ENCODE measurements at regions not wholly inside any gene's neighbourhood (a gene's known extent, or its start where the extent isn't known, plus 50 kb on each side); places are given as distances from the start of the nearest gene placed in this dataset.

- peak; percentile 22 to 35 for TF ChIP-seq CTCF (IDR thresholded peaks at IDR 0.05; ENCODE audit: insufficient read depth in 1 of 2, low read depth in 1 of 2, low read length in 1 of 2, severe bottlenecking in 1 of 2, unreplicated experiment in 1 of 2)
- Histone ChIP-seq H3K9me3 (no peaks in the 10 kb centered on the region), H3K4me1 (peaks cover 6% of the 10 kb centered on the region), H3K36me3 (ENCODE audit: control insufficient read depth, insufficient read depth, low read length) (no peaks in the 10 kb centered on the region), H3K4me3 (ENCODE audit: low read depth, low read length) (no peak overlapping the region), H3K27me3 (replicated peaks; ENCODE audit: control insufficient read depth, insufficient read depth, low read length) (no peaks in the 10 kb centered on the region)
- no peaks in the 10 kb centered on the region for H3K9me3 Mint-ChIP-seq (ENCODE audit: unreplicated experiment)
- no peaks in the 10 kb centered on the region for H3K4me1 Mint-ChIP-seq (ENCODE audit: low read depth, unreplicated experiment)
- intact Hi-C loops (cut with micrococcal nuclease; ENCODE audit: unreplicated experiment), result loop anchor here (1.0 to 10.0 kb wide), 6 partner anchors 38 to 322 kb away; partner anchors contain the start of gene MBNL3
- H3K4me3 Mint-ChIP-seq (ENCODE audit: unreplicated experiment), result no peak overlapping the region
- ChIA-PET POLR2A (no interaction called here), CTCF (interaction anchor here (0.5 to 1.6 kb wide), 10 partner anchors 23 to 338 kb away, joined by 3 to 11 read pairs (median 5); partner anchors contain the start of gene RAP2C)
- H3K27me3 Mint-ChIP-seq (ENCODE audit: insufficient read depth, unreplicated experiment), result no peaks in the 10 kb centered on the region
- H3K36me3 Mint-ChIP-seq (ENCODE audit: insufficient read depth, unreplicated experiment), result no peaks in the 10 kb centered on the region
- no TSS peak for BruUV-seq (replicated peaks)
- DNase-seq, result peak; percentile 33 to 50
- no peak overlapping the region for H3K27ac Mint-ChIP-seq (ENCODE audit: unreplicated experiment)
Observed at GRCh38 chrX:132292793-132293192, 73.5 kb upstream of the RAP2C start.

DNA sequence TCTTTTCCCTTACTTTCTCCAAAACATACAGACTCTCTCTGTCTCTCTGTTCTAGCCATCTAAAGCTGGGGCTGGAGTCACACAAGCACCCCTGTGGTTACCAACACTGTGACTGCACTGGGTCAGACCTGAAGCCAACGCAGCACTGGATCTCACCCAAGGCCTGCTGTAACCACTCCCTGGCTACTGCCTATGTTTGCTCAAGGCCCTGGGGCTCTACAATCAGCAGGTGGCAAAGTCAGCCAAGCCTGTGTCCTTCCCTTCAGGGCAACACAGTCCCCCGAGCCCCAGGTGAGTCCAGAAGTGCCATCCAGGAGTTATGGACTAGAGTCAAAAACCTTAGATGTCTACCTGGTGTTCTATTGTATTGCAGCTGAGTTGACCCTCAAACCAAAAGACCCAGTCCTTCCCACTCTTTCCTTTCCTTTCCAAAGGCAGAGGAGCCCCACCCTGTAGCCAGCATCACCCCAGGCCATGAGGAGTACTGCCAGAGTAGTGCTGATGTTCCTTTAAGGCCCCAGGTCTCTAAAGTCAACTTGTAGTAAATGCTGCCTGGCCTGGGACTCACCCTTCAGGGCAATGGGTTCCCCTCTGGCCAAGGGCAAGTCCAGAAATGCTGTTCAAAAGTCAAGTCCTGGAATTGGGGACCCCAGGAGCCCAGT, 58.8 kb upstream of the RAP2C start:
- no peaks in the 10 kb centered on the region for H3K36me3 Mint-ChIP-seq (ENCODE audit: insufficient read depth, unreplicated experiment)
- no peaks in the 10 kb centered on the region for H3K27me3 Mint-ChIP-seq (ENCODE audit: insufficient read depth, unreplicated experiment)
- BruUV-seq (replicated peaks), result no TSS peak
- no peak for TF ChIP-seq CTCF (IDR thresholded peaks at IDR 0.05; ENCODE audit: insufficient read depth in 1 of 2, low read depth in 1 of 2, low read length in 1 of 2, severe bottlenecking in 1 of 2, unreplicated experiment in 1 of 2)
- no peak overlapping the region for H3K4me3 Mint-ChIP-seq (ENCODE audit: unreplicated experiment)
- H3K27ac Mint-ChIP-seq (ENCODE audit: unreplicated experiment), result no peak overlapping the region
- no peak for DNase-seq
- H3K4me1 Mint-ChIP-seq (ENCODE audit: low read depth, unreplicated experiment), result no peaks in the 10 kb centered on the region
- ChIA-PET CTCF (no interaction called here), POLR2A (no interaction called here)
- no peaks in the 10 kb centered on the region for H3K27me3 ChIP-seq (replicated peaks; ENCODE audit: control insufficient read depth, insufficient read depth, low read length)
- H3K36me3 ChIP-seq (ENCODE audit: control insufficient read depth, insufficient read depth, low read length), result no peaks in the 10 kb centered on the region
- intact Hi-C loops (cut with micrococcal nuclease; ENCODE audit: unreplicated experiment), result no loop called here
- H3K9me3 Mint-ChIP-seq (ENCODE audit: unreplicated experiment), result no peaks in the 10 kb centered on the region
- H3K4me1 ChIP-seq, result no peaks in the 10 kb centered on the region
- no peak overlapping the region for H3K4me3 ChIP-seq (ENCODE audit: low read depth, low read length)
- H3K9me3 ChIP-seq, result no peaks in the 10 kb centered on the region

GRCh38 chrX:132272826-132273225, 53.6 kb upstream of the RAP2C start:
- intact Hi-C loops (cut with micrococcal nuclease; ENCODE audit: unreplicated experiment), result no loop called here
- no peaks in the 10 kb centered on the region for H3K27me3 Mint-ChIP-seq (ENCODE audit: insufficient read depth, unreplicated experiment)

More at GRCh38 chrX:132272826-132273225, 53.6 kb upstream of the RAP2C start:
- no peaks in the 10 kb centered on the region for H3K4me1 ChIP-seq
- H3K9me3 ChIP-seq, result no peaks in the 10 kb centered on the region
- DNase-seq, result no peak
- Mint-ChIP-seq H3K27ac (ENCODE audit: unreplicated experiment) (no peak overlapping the region), H3K36me3 (ENCODE audit: insufficient read depth, unreplicated experiment) (no peaks in the 10 kb centered on the region), H3K4me1 (ENCODE audit: low read depth, unreplicated experiment) (peaks cover 6% of the 10 kb centered on the region), H3K9me3 (ENCODE audit: unreplicated experiment) (no peaks in the 10 kb centered on the region), H3K4me3 (ENCODE audit: unreplicated experiment) (no peak overlapping the region)
- no peaks in the 10 kb centered on the region for H3K36me3 ChIP-seq (ENCODE audit: control insufficient read depth, insufficient read depth, low read length)
- ChIA-PET POLR2A (no interaction called here), CTCF (no interaction called here)
- H3K27me3 ChIP-seq (replicated peaks; ENCODE audit: control insufficient read depth, insufficient read depth, low read length), result no peaks in the 10 kb centered on the region
- no peak overlapping the region for H3K4me3 ChIP-seq (ENCODE audit: low read depth, low read length)
- TF ChIP-seq CTCF (IDR thresholded peaks at IDR 0.05; ENCODE audit: insufficient read depth in 1 of 2, low read depth in 1 of 2, low read length in 1 of 2, severe bottlenecking in 1 of 2, unreplicated experiment in 1 of 2), result no peak
- BruUV-seq (replicated peaks), result no TSS peak
